ENCODE measurements at regions not wholly inside any gene's neighbourhood (a gene's known extent, or its start where the extent isn't known, plus 50 kb on each side); places are given as distances from the start of the nearest gene placed in this dataset.

DNA sequence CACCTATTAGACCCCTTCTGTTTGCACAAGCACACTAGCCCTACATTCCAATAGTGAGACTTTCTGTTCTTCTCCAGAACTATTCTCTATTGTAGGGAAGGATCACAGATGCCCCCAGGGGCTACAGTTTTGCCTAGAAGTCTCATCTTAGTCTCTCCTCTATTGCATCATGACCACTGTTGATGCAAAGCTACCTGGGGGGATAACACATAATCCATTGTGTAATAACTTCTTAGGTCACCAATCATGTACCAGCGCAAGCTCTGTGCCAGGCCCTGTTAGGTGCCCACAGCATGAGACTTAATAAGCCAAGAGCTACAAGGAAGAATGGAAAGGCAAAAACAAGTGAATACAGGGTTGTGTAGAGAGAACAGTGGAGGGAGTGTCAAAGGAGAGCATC is 98.1 kb upstream of the TNFAIP3 start:
- TF ChIP-seq CTCF (IDR thresholded peaks at IDR 0.05), result no peak
- TF ChIP-seq POLR2A (IDR thresholded peaks at IDR 0.05), result no peak

All from right lobe of liver (tissue), 4 donors.